Prostate gland (tissue), 2 donors: ENCODE measurements at regions not wholly inside any gene's neighbourhood (a gene's known extent, or its start where the extent isn't known, plus 50 kb on each side); places are given as distances from the start of the nearest gene placed in this dataset.

Experiments
- CTCF ChIP-seq, 4 experiments: fragments of 200-600 bp in 2 of 4; fragments of 450-650 bp in 2 of 4; sonication (generic) in 2 of 4; IDR thresholded peaks; 1 replicate in 3 of 4; 2 replicates in 1 of 4; pipeline ENCODE4 v1.5.1; 2016 to 2019; ENCODE audit warnings: antibody characterized with exemption in 4 of 4, mild to moderate bottlenecking in 2 of 4, moderate library complexity in 2 of 4
- POLR2AphosphoS5 ChIP-seq: sonication (generic); formaldehyde crosslinking; IDR thresholded peaks from one replicate; pipeline ENCODE4 v1.6.1; 2017; ENCODE audit warnings: antibody characterized with exemption

DNA sequence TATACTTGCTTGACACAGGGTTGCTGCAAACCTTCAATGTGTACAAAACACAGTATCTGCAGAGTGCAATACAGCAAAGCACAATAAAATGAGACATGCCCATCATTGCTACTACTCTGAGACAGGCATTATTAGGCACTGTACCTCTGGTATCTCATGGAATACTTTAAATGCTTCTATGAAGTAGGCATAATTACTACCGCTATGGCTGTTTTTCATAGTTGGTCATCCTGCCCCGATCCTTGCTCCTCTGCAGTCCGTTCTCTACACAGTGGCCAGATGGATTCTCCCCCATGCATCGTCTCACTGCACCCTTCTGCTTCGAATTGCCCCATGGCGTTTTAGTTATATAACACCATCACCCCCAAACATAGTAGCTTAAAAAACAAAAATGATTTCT is 83.0 kb upstream of the UBL3 start:
- no peak for TF ChIP-seq CTCF (IDR thresholded peaks at IDR 0.05)
- TF ChIP-seq POLR2AphosphoS5, result no peak
